D721Med (cell line): ENCODE measurements at regions not wholly inside any gene's neighbourhood (a gene's known extent, or its start where the extent isn't known, plus 50 kb on each side); places are given as distances from the start of the nearest gene placed in this dataset.

ENCODE experiments used
- DNase-seq: peaks from one replicate; pipeline ENCODE4 v3.0.0; 2011; ENCODE audit warnings: low spot score; ENCODE audit not compliant: insufficient read length
- FAIRE-seq: peaks from 2 replicates; lab custom pipeline; 2011; peaks lifted over from hg19 to GRCh38; lab: Jason Lieb, UNC
- TF ChIP-seq, protein P1 (sequence below): IDR thresholded peaks from 2 replicates; pipeline ENCODE4 v1.5.1; 2012; ENCODE audit warnings: mild to moderate bottlenecking, control low read depth; ENCODE audit not compliant: insufficient read depth; ENCODE audit errors: missing control alignments

DNA sequence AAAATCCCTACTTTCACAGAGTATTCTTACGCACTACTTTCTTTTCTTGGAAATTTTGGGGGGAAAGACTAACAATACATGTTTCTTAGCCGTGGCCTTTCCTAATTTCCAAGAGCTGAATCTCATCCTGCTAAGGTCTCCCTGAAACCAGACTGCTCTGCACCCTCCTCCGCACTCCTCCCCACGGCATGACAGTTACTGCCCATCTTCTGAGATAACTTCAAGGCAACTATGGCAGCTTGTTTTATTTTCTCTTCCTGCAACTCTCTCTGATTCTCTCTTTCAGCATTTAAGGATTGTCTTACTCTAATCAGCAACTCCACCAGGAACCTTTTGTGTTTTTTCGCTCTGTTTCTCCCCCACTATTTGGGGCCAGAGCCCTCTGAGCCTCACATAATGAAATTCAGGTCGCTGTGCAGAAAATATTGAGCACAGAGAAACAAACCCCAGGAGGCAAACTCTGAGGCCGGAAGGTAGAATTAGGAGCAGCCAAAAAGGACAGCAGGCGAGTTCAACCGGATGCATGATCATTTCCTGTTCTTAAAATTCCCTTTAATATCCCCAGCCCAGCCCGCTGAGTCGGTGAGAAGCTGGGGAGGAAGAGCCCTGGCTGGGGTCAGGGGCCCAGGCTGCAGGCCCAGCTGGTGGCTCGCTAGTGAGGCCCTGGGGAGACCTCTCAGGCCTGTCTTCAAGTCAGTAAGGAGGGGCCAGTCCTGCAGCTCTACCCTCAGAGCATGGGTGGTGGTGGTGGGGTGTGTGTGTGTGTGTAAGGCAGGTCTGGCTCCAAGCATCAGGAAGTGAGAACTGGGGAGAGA, 213.6 kb upstream of the S1PR3 start:
- TF ChIP-seq, protein P1, sequence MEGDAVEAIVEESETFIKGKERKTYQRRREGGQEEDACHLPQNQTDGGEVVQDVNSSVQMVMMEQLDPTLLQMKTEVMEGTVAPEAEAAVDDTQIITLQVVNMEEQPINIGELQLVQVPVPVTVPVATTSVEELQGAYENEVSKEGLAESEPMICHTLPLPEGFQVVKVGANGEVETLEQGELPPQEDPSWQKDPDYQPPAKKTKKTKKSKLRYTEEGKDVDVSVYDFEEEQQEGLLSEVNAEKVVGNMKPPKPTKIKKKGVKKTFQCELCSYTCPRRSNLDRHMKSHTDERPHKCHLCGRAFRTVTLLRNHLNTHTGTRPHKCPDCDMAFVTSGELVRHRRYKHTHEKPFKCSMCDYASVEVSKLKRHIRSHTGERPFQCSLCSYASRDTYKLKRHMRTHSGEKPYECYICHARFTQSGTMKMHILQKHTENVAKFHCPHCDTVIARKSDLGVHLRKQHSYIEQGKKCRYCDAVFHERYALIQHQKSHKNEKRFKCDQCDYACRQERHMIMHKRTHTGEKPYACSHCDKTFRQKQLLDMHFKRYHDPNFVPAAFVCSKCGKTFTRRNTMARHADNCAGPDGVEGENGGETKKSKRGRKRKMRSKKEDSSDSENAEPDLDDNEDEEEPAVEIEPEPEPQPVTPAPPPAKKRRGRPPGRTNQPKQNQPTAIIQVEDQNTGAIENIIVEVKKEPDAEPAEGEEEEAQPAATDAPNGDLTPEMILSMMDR, result no peak
- no peak for FAIRE-seq
- no peak for DNase-seq

DNA sequence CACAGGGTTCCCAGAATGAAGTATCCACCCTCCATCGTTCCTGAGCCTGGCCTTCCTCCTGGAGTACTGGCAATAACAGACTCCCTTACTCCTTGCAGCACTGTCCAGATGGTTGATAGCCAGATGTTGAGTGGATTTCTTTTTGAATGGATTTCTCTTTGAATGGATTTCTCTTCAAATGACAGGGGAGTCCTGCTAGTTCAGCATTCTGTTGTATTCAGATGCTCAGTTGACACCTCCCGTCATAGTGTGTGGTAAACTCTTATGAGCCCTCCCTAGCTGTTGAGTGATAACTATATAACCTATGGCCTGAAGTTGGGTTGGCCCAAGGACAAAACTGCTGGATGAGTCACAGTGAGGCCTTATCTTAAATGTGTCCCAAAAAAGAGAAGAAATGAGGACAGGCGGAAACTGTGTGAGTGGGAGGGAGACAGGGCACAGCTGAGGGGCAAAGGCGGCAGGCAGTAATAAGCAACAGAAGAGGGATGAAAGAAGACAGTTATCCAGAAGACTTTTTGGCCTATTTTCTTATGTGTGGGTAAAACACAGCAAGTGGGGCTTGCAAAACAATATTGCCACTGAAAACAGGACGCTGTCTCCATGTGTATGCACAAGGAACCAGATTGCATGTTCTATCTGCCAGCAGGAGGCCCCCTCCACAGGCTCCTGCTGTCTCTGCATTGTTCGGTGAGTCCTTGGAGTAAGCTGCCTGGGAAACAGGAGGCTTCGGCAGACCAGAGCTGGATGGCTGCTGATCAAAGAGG, 209.5 kb upstream of the S1PR3 start:
- DNase-seq, result no peak
- FAIRE-seq, result no peak
- TF ChIP-seq, protein P1, result no peak

DNA sequence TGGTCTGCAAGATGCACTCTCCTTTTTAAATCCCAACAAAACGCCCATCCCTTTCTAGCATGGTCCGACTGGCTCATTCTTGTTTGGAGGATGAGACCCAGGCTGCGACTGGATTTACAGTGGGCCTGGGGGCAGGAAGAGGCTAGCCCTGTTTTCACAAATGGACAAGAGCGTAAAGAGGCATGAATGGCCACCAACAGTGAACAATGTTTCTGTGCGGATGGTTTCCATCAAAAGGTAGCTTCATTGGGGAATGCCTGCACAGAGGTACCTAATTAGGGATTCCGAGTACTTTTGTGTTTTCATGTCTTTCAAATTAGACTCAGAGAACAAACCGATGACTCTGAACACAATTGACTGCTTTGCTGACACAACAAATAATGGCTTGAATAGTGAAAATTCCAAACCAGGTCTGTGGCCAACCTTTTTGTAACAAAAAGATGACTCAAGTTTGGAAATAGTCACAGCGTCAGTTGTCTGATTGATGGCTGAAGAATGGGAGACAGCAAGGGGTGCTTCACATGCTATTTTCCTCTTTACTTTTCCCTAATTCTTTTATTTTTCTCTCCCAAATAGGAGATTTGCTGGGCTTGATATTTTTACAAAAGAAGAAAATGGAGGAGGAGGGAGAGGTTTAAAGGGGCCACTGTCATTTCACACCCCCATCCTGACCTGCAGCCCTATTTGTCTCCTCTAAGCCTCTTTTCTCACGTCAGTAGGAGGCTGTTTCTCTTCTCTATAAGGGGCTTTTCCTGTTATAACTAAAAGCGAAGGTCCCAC, 208.1 kb upstream of the S1PR3 start:
- no peak for FAIRE-seq

DNA sequence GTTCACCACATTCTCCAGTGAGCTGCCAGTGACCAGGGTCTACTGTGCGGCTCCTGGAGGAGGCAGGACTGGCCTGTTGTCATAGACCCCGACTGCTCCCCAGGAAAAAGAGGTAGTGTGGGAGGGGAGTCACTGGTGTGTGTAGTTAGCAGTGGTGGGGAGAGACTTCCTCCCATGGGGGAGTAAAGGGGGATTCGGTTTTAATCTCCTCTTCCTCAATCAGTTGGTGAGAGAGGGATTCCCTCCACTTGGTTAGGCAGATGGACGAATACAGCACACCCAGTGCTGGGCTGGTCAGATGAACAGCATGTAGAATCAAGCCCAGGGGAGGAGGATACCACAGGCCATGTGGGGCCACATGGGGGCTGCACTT, 207.6 kb upstream of the S1PR3 start:
- FAIRE-seq (no peak), DNase-seq (no peak)
- TF ChIP-seq, protein P1, result no peak

More for the DNA sequence above, 208.1 kb upstream of the S1PR3 start:
- no peak for DNase-seq
- TF ChIP-seq, protein P1, result no peak

DNA sequence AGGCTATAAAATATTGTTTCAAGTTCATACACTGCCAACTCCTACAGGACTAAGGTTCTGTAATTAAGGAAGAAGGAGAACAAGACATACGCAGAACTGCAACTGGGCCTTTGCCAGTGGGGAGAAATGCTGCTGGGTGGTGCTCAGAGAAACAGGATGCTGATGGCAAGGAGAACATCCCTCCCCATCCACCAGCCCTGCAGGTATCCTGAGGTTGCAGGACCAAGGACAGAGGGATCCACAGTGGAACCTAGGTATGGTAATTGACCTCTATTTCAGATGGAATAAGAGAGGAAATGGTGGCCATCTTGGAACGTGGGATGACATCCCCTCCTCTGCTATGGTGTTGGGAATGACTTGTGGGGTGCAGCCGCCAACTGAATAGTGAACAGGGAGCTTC, 206.3 kb upstream of the S1PR3 start:
- DNase-seq (no peak), FAIRE-seq (no peak)
- TF ChIP-seq, protein P1, result no peak

DNA sequence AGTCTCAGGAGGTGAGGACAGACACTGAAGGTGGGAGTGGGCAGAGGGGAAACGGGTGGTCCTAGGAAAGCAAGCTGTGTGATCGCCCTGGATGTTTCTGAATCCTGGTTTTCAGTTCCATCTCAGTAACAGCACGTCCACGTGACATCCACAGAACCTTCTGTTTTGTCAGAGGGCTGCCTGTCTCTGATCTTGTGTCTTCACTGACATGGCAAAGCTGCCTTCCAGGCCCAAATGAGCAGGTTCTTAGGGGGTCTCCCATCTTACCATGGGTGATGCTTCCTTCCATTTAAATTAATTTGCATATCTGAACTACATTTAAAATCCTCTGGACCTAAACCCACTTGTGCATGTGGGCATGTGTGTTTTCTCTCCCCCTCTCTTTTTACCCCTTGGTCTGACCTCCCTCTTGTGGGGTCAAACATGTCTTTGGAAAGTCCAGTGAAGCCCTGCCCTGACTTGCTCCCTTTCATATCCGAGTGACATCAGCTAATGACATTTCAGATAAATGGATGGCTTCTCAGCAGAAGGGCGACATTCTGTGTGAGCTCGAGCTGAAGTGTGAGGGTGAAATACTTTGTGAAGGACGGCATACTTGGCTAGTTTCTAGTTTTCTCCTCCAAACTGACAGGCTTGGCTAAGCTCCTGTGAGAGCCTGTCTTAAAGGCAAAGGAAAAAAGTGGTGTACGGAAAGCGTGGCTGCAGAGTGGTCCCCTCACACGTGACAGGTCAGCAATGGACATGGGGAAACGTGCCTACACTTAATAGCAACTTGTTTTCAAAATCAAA, 204.8 kb upstream of the S1PR3 start:
- TF ChIP-seq, protein P1, result no peak
- DNase-seq (no peak), FAIRE-seq (no peak)
